Testis (tissue), 2 donors: ENCODE measurements at regions not wholly inside any gene's neighbourhood (a gene's known extent, or its start where the extent isn't known, plus 50 kb on each side); places are given as distances from the start of the nearest gene placed in this dataset.

ENCODE experiments used
- DNase-seq: peaks from one replicate; pipeline ENCODE4 v3.0.0-alpha.2; 2019
- H3K27ac ChIP-seq, 2 donors: fragments of 200-600 bp; sonication (generic); one replicate each; pipeline ENCODE4 v1.5.1; 2019
- H3K27me3 ChIP-seq: fragments of 200-600 bp; sonication (generic); one replicate; pipeline ENCODE4 v1.5.1; 2019
- H3K36me3 ChIP-seq: fragments of 200-600 bp; sonication (generic); one replicate; pipeline ENCODE4 v1.5.1; 2017; ENCODE audit warnings: low read depth; ENCODE audit errors: missing control alignments
- H3K4me1 ChIP-seq: fragments of 200-600 bp; sonication (generic); one replicate; pipeline ENCODE4 v1.5.1; 2019
- H3K4me3 ChIP-seq, 2 donors: fragments of 200-600 bp; sonication (generic); one replicate each; pipeline ENCODE4 v1.5.1; 2017 to 2019
- H3K9me3 ChIP-seq: fragments of 200-600 bp; sonication (generic); one replicate; pipeline ENCODE4 v1.5.1; 2017
- CTCF ChIP-seq, 3 experiments: fragments of 450-650 bp in 2 of 3; fragments of 200-600 bp in 1 of 3; sonication (generic) in 1 of 3; IDR thresholded peaks; one replicate each; pipeline ENCODE4 v1.5.1; 2016 to 2019; ENCODE audit warnings: antibody characterized with exemption in 3 of 3, mild to moderate bottlenecking in 2 of 3, moderate library complexity in 1 of 3
- POLR2A ChIP-seq: fragments of 450-650 bp; IDR thresholded peaks from one replicate; pipeline ENCODE4 v1.6.1; 2017; ENCODE audit warnings: antibody characterized with exemption, mild to moderate bottlenecking, moderate library complexity
- WGBS, 2 donors: methylation state at CpG; one replicate each; pipeline ENCODE4 v1.1.5; 2018; 5-methylcytosine and 5-hydroxymethylcytosine counted together
- intact Hi-C: fragments of 100-400 bp; cut with DNase I; formaldehyde crosslinking; loops from one replicate; pipeline ENCODE4 v1.15.1; 2023; ENCODE audit warnings: low total_unique reads

- Histone ChIP-seq H3K4me1 (no peaks in the 10 kb centered on the region), H3K4me3 (no peak overlapping the region), H3K9me3 (no peaks in the 10 kb centered on the region), H3K27me3 (no peaks in the 10 kb centered on the region), H3K27ac (no peak overlapping the region), H3K36me3 (no peaks in the 10 kb centered on the region)
- WGBS, 2 donors, result 32 to 57% methylated on average over 2 of the region's 2 CpGs
- intact Hi-C loops, result no loop called here
- DNase-seq, result no peak
- TF ChIP-seq CTCF (IDR thresholded peaks at IDR 0.05), result no peak
- no peak for TF ChIP-seq POLR2A
Observed at GRCh38 chr10:10359263-10359662, 658.4 kb upstream of the CELF2 start.

- H3K9me3 ChIP-seq, result no peaks in the 10 kb centered on the region
- H3K27ac ChIP-seq, result no peak overlapping the region
- WGBS, 2 donors, result 81 to 87% methylated on average over 3 of the region's 3 CpGs
- intact Hi-C loops, result no loop called here
- H3K27me3 ChIP-seq, result no peaks in the 10 kb centered on the region
- DNase-seq, result no peak
- no peaks in the 10 kb centered on the region for H3K36me3 ChIP-seq
- no peaks in the 10 kb centered on the region for H3K4me1 ChIP-seq
- TF ChIP-seq POLR2A (no peak), CTCF (IDR thresholded peaks at IDR 0.05) (no peak)
- H3K4me3 ChIP-seq, result no peak overlapping the region
Observed at GRCh38 chr10:10361301-10361885, 656.3 kb upstream of the CELF2 start.

- no peaks in the 10 kb centered on the region for H3K9me3 ChIP-seq
- no peak for TF ChIP-seq CTCF (IDR thresholded peaks at IDR 0.05)
- H3K4me3 ChIP-seq, result no peak overlapping the region
- H3K27me3 ChIP-seq, result no peaks in the 10 kb centered on the region
- 88 to 93% methylated on average over 4 of the region's 4 CpGs for WGBS, 2 donors
- no peaks in the 10 kb centered on the region for H3K36me3 ChIP-seq
- no peak overlapping the region for H3K27ac ChIP-seq
- H3K4me1 ChIP-seq, result no peaks in the 10 kb centered on the region
- no peak for DNase-seq
- intact Hi-C loops, result no loop called here
Observed at GRCh38 chr10:10362800-10363199, 654.9 kb upstream of the CELF2 start.

- Histone ChIP-seq H3K4me1 (no peaks in the 10 kb centered on the region), H3K9me3 (no peaks in the 10 kb centered on the region), H3K4me3 (no peak overlapping the region), H3K27ac (no peak overlapping the region), H3K36me3 (no peaks in the 10 kb centered on the region), H3K27me3 (no peaks in the 10 kb centered on the region)
- no peak for DNase-seq
- no peak for TF ChIP-seq POLR2A
- no peak for TF ChIP-seq CTCF (IDR thresholded peaks at IDR 0.05)
- 97 to 98% methylated on average over 6 of the region's 6 CpGs for WGBS, 2 donors
- intact Hi-C loops, result no loop called here
Observed at GRCh38 chr10:10363217-10363616, 654.5 kb upstream of the CELF2 start.

GRCh38 chr10:10364902-10365301, 652.8 kb upstream of the CELF2 start:
- H3K27ac ChIP-seq, result no peak overlapping the region
- no peaks in the 10 kb centered on the region for H3K27me3 ChIP-seq
- no peaks in the 10 kb centered on the region for H3K9me3 ChIP-seq
- H3K36me3 ChIP-seq, result no peaks in the 10 kb centered on the region
- TF ChIP-seq CTCF (IDR thresholded peaks at IDR 0.05), result no peak
- no peak for TF ChIP-seq POLR2A
- DNase-seq, result no peak
- H3K4me3 ChIP-seq, result no peak overlapping the region
- H3K4me1 ChIP-seq, result no peaks in the 10 kb centered on the region
- intact Hi-C loops, result no loop called here
- WGBS, 2 donors, result 65% methylated on average over 2 of the region's 2 CpGs
